ENCODE measurements at regions not wholly inside any gene's neighbourhood (a gene's known extent, or its start where the extent isn't known, plus 50 kb on each side); places are given as distances from the start of the nearest gene placed in this dataset.

DNA sequence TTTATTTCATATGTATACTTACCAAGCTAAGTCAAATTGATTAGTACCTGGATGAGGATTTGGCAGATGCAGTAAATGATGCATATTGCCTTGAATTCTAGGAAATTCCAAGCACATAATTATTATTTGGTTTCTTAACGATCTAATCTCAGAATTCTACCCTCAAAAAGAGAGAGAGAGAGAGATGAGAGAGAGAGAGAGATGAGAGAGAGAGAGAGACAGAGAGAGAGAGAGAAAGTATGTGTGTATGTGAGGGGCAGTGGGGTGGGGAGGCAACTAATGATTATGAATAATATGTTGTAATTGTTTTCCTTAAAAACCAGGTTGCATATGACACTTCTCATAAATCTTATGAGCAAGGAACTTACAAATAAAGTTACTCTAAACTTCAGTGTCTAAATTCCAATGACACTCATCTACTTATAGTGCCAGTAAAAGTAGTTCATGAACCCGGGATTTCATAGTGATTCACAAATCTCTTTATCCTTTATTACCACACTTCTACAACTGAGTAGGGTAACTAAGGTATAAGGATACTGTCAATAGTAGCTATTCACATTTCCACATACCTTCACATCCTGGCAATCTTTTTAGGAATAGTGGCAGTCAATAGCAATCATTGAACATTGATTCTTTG lies 60.5 kb upstream of the EDIL3 start:
- no peaks in the 10 kb centered on the region for H3K4me1 ChIP-seq (ENCODE audit: control insufficient read depth in 1 of 2, insufficient read depth in 2 of 2, low read length in 2 of 2)
- H3K23ac ChIP-seq (ENCODE audit: low read length) = no peak overlapping the region
- no peaks in the 10 kb centered on the region for H3K9me3 ChIP-seq (ENCODE audit: insufficient read depth, low read depth, low read length)
- H2BK5ac ChIP-seq (ENCODE audit: low read depth, low read length, poor library complexity) = no peak overlapping the region
- H3K36me3 ChIP-seq (ENCODE audit: control insufficient read depth in 1 of 2, insufficient read depth in 2 of 2, low read length in 2 of 2) = no peaks in the 10 kb centered on the region
- H3K4me3 ChIP-seq (ENCODE audit: low read depth, low read length) = no peak overlapping the region
- no peak overlapping the region for H2BK120ac ChIP-seq (ENCODE audit: insufficient read depth, low read length, poor library complexity)
- no peak overlapping the region for H4K91ac ChIP-seq (ENCODE audit: low read depth, low read length)
- no peak overlapping the region for H2AK5ac ChIP-seq (ENCODE audit: low read length)
- no peak overlapping the region for H4K8ac ChIP-seq (ENCODE audit: low read depth, low read length)
- H2AFZ ChIP-seq (ENCODE audit: insufficient read depth, low read length, poor library complexity) = no peak overlapping the region
- H3K27ac ChIP-seq (ENCODE audit: low read depth, low read length) = no peak overlapping the region
- no peak for DNase-seq
- no peak overlapping the region for H3K9ac ChIP-seq (ENCODE audit: low read length)
- H3K14ac ChIP-seq (ENCODE audit: low read length) = no peak overlapping the region
- H3K4ac ChIP-seq (ENCODE audit: low read depth, low read length) = no peak overlapping the region
- no peaks in the 10 kb centered on the region for H3K27me3 ChIP-seq (ENCODE audit: insufficient read depth, low read length)
- H3K79me2 ChIP-seq (ENCODE audit: control insufficient read depth, insufficient read depth, low read length, poor library complexity) = no peaks in the 10 kb centered on the region
- H3K79me1 ChIP-seq (ENCODE audit: low read length) = no peaks in the 10 kb centered on the region
- H3K4me2 ChIP-seq (ENCODE audit: low read length) = no peak overlapping the region
- no peak overlapping the region for H4K12ac ChIP-seq (ENCODE audit: low read depth, low read length)
- H3K18ac ChIP-seq (ENCODE audit: low read length) = no peak overlapping the region
- no CpG with 5 or more reads among the region's 2 CpGs for WGBS (ENCODE audit: extremely low coverage, insufficient coverage, insufficient read length)
- no peak overlapping the region for H2BK12ac ChIP-seq (ENCODE audit: low read length)

DNA sequence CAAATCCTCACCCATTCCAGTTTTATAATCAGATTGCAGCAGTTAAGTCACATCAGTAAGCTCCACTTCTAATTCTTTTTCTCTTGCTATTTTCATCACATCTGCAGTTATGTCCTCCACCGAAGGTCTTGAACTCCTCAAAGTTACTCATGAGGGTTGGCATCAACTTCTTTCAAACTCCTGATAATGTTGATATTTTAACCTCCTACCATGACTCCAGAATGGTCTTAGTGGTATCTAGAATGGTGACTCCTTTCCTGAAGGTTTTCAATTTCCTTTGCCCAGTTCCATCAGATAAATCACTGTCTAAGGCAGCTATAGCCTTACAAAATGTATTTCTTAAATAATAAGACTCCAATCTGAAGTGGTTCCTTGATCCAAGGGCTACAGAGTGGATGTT lies 53.8 kb upstream of the EDIL3 start:
- no peak overlapping the region for H2AFZ ChIP-seq (ENCODE audit: insufficient read depth, low read length, poor library complexity)
- H3K4ac ChIP-seq (ENCODE audit: low read depth, low read length) = no peak overlapping the region
- H3K4me3 ChIP-seq (ENCODE audit: low read depth, low read length) = no peak overlapping the region
- no peak for DNase-seq
- H3K36me3 ChIP-seq (ENCODE audit: control insufficient read depth in 1 of 2, insufficient read depth in 2 of 2, low read length in 2 of 2) = no peaks in the 10 kb centered on the region
- H2BK5ac ChIP-seq (ENCODE audit: low read depth, low read length, poor library complexity) = no peak overlapping the region
- H2AK5ac ChIP-seq (ENCODE audit: low read length) = no peak overlapping the region
- H3K4me2 ChIP-seq (ENCODE audit: low read length) = no peak overlapping the region
- no peak overlapping the region for H2BK120ac ChIP-seq (ENCODE audit: insufficient read depth, low read length, poor library complexity)
- H2BK12ac ChIP-seq (ENCODE audit: low read length) = no peak overlapping the region
- H3K9ac ChIP-seq (ENCODE audit: low read length) = no peak overlapping the region
- H3K79me2 ChIP-seq (ENCODE audit: control insufficient read depth, insufficient read depth, low read length, poor library complexity) = no peaks in the 10 kb centered on the region
- no peaks in the 10 kb centered on the region for H3K27me3 ChIP-seq (ENCODE audit: insufficient read depth, low read length)
- H3K4me1 ChIP-seq (ENCODE audit: control insufficient read depth in 1 of 2, insufficient read depth in 2 of 2, low read length in 2 of 2) = peaks cover 3% of the 10 kb centered on the region in 2 experiments
- H4K91ac ChIP-seq (ENCODE audit: low read depth, low read length) = no peak overlapping the region
- peaks cover 3% of the 10 kb centered on the region for H3K79me1 ChIP-seq (ENCODE audit: low read length)
- H3K14ac ChIP-seq (ENCODE audit: low read length) = no peak overlapping the region
- WGBS (ENCODE audit: extremely low coverage, insufficient coverage, insufficient read length) = no CpG with 5 or more reads among the region's 1 CpG
- H3K23ac ChIP-seq (ENCODE audit: low read length) = no peak overlapping the region
- no peaks in the 10 kb centered on the region for H3K9me3 ChIP-seq (ENCODE audit: insufficient read depth, low read depth, low read length)
- no peak overlapping the region for H3K27ac ChIP-seq (ENCODE audit: low read depth, low read length)
- no peak overlapping the region for H4K8ac ChIP-seq (ENCODE audit: low read depth, low read length)
- no peak overlapping the region for H3K18ac ChIP-seq (ENCODE audit: low read length)
- H4K12ac ChIP-seq (ENCODE audit: low read depth, low read length) = no peak overlapping the region

DNA sequence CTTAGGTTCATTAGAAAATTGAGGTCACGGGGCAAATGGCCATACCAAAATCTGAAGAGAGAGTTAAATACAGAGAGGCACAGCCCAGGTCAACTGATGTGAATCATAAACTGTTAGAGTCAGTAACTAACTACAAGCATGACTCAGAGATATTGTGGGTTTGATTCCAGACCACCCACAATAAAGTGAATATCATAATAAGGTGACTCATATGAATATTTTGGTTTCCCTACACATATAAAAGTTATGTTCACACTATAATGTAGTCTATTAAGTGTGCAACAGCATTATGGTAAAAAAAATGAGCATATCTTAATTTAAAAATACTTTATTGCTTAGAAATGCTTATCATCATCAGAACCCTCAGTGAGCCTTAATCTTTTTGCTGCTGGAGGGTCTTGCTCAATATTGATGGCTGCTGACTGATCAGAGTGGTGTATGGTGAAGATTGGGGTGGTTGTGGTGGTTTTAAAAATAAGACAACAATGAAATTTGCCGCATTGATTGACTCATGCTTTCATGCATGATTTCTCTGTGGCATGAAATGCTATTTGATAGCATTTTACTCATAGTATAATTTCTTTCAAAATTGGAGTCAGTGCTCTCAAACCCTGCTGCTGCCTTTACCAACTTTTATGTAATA lies 53.1 kb upstream of the EDIL3 start:
- H2BK5ac ChIP-seq (ENCODE audit: low read depth, low read length, poor library complexity) = no peak overlapping the region
- H3K4me3 ChIP-seq (ENCODE audit: low read depth, low read length) = no peak overlapping the region
- no peak overlapping the region for H3K4me2 ChIP-seq (ENCODE audit: low read length)
- H3K27ac ChIP-seq (ENCODE audit: low read depth, low read length) = no peak overlapping the region
- no peak overlapping the region for H2BK120ac ChIP-seq (ENCODE audit: insufficient read depth, low read length, poor library complexity)
- no peak overlapping the region for H3K23ac ChIP-seq (ENCODE audit: low read length)
- H4K8ac ChIP-seq (ENCODE audit: low read depth, low read length) = no peak overlapping the region
- H2AK5ac ChIP-seq (ENCODE audit: low read length) = no peak overlapping the region
- peaks cover 3% of the 10 kb centered on the region in 2 experiments for H3K4me1 ChIP-seq (ENCODE audit: control insufficient read depth in 1 of 2, insufficient read depth in 2 of 2, low read length in 2 of 2)
- no peaks in the 10 kb centered on the region for H3K9me3 ChIP-seq (ENCODE audit: insufficient read depth, low read depth, low read length)
- H2AFZ ChIP-seq (ENCODE audit: insufficient read depth, low read length, poor library complexity) = no peak overlapping the region
- no peak overlapping the region for H3K9ac ChIP-seq (ENCODE audit: low read length)
- H3K18ac ChIP-seq (ENCODE audit: low read length) = no peak overlapping the region
- H3K36me3 ChIP-seq (ENCODE audit: control insufficient read depth in 1 of 2, insufficient read depth in 2 of 2, low read length in 2 of 2) = no peaks in the 10 kb centered on the region
- DNase-seq = no peak
- H4K12ac ChIP-seq (ENCODE audit: low read depth, low read length) = no peak overlapping the region
- H3K79me2 ChIP-seq (ENCODE audit: control insufficient read depth, insufficient read depth, low read length, poor library complexity) = no peaks in the 10 kb centered on the region
- H3K79me1 ChIP-seq (ENCODE audit: low read length) = peaks cover 3% of the 10 kb centered on the region
- H3K14ac ChIP-seq (ENCODE audit: low read length) = no peak overlapping the region
- no peak overlapping the region for H4K91ac ChIP-seq (ENCODE audit: low read depth, low read length)
- H3K27me3 ChIP-seq (ENCODE audit: insufficient read depth, low read length) = no peaks in the 10 kb centered on the region
- no peak overlapping the region for H2BK12ac ChIP-seq (ENCODE audit: low read length)
- WGBS (ENCODE audit: extremely low coverage, insufficient coverage, insufficient read length) = no CpG with 5 or more reads among the region's 2 CpGs
- H3K4ac ChIP-seq (ENCODE audit: low read depth, low read length) = no peak overlapping the region

DNA sequence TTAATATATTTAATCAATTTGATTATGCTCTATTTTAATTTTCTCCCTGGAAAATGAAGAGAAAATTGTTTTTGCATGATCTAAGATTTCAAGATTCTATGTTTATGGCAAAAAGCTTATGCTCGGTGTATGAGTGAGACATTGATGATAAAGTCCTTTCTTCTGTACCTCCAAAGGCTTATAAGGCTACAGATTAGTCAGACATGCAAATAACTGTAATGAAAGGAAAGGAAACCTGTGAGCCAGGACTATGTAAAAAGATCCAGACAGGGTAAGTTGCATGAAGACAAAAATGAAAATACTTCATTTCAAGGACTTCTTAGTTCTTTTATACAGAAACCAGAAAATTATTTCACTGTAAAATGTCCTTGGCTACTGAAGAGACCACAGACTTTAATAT lies 52.2 kb upstream of the EDIL3 start:
- Histone ChIP-seq H3K9me3 (ENCODE audit: insufficient read depth, low read depth, low read length) (no peaks in the 10 kb centered on the region), H2BK12ac (ENCODE audit: low read length) (no peak overlapping the region), H3K36me3 (ENCODE audit: control insufficient read depth in 1 of 2, insufficient read depth in 2 of 2, low read length in 2 of 2) (no peaks in the 10 kb centered on the region), H3K27ac (ENCODE audit: low read depth, low read length) (no peak overlapping the region), H3K23ac (ENCODE audit: low read length) (no peak overlapping the region), H3K18ac (ENCODE audit: low read length) (no peak overlapping the region), H3K79me1 (ENCODE audit: low read length) (peaks cover 3% of the 10 kb centered on the region), H3K9ac (ENCODE audit: low read length) (no peak overlapping the region), H4K12ac (ENCODE audit: low read depth, low read length) (no peak overlapping the region), H4K91ac (ENCODE audit: low read depth, low read length) (no peak overlapping the region), H2BK5ac (ENCODE audit: low read depth, low read length, poor library complexity) (no peak overlapping the region), H3K4ac (ENCODE audit: low read depth, low read length) (no peak overlapping the region), H3K14ac (ENCODE audit: low read length) (no peak overlapping the region), H3K4me1 (ENCODE audit: control insufficient read depth in 1 of 2, insufficient read depth in 2 of 2, low read length in 2 of 2) (peaks cover 3% of the 10 kb centered on the region in 2 experiments), H2AK5ac (ENCODE audit: low read length) (no peak overlapping the region), H4K8ac (ENCODE audit: low read depth, low read length) (no peak overlapping the region), H3K4me2 (ENCODE audit: low read length) (no peak overlapping the region), H2BK120ac (ENCODE audit: insufficient read depth, low read length, poor library complexity) (no peak overlapping the region), H2AFZ (ENCODE audit: insufficient read depth, low read length, poor library complexity) (no peak overlapping the region), H3K27me3 (ENCODE audit: insufficient read depth, low read length) (no peaks in the 10 kb centered on the region), H3K4me3 (ENCODE audit: low read depth, low read length) (no peak overlapping the region), H3K79me2 (ENCODE audit: control insufficient read depth, insufficient read depth, low read length, poor library complexity) (no peaks in the 10 kb centered on the region)
- no CpG with 5 or more reads among the region's 1 CpG for WGBS (ENCODE audit: extremely low coverage, insufficient coverage, insufficient read length)
- no peak for DNase-seq

All from trophoblast cell (in vitro differentiated cells and primary cell).